Cardiac muscle cell (in vitro differentiated cells and primary cell): ENCODE measurements at regions not wholly inside any gene's neighbourhood (a gene's known extent, or its start where the extent isn't known, plus 50 kb on each side); places are given as distances from the start of the nearest gene placed in this dataset.

Source experiments
- DNase-seq, 2 donors: peaks; one replicate each; pipeline versions ENCODE4 v3.0.0 to v3.0.0-alpha.2; 2010 to 2017; ENCODE audit warnings: low read depth in 1 of 2, low spot score in 1 of 2
- H3K27ac ChIP-seq: fragments of 200-600 bp; sonication (generic); 2 replicates; pipeline ENCODE4 v1.5.1; 2016
- H3K27me3 ChIP-seq: fragments of 200-600 bp; sonication (generic); 2 replicates; pipeline ENCODE4 v1.6.0; 2016; ENCODE audit warnings: control low read depth
- H3K36me3 ChIP-seq: fragments of 200-600 bp; sonication (generic); 2 replicates; pipeline ENCODE4 v1.5.1; 2016; ENCODE audit warnings: control low read depth
- H3K4me1 ChIP-seq: fragments of 200-600 bp; sonication (generic); 2 replicates; pipeline ENCODE4 v1.8.1; 2017; ENCODE audit warnings: low read depth, mild to moderate bottlenecking, mixed run types
- H3K4me3 ChIP-seq: fragments of 200-600 bp; sonication (generic); 2 replicates; pipeline ENCODE4 v1.5.1; 2016; ENCODE audit warnings: mild to moderate bottlenecking
- H3K9me3 ChIP-seq: fragments of 200-600 bp; sonication (generic); 2 replicates; pipeline ENCODE4 v1.5.1; 2017; ENCODE audit warnings: low read depth, mild to moderate bottlenecking, control low read depth
- TF ChIP-seq, protein P1 (sequence below): IDR thresholded peaks from 2 replicates; pipeline ENCODE4 v1.5.1; 2012; ENCODE audit warnings: low read depth, mild to moderate bottlenecking, low read length

DNA sequence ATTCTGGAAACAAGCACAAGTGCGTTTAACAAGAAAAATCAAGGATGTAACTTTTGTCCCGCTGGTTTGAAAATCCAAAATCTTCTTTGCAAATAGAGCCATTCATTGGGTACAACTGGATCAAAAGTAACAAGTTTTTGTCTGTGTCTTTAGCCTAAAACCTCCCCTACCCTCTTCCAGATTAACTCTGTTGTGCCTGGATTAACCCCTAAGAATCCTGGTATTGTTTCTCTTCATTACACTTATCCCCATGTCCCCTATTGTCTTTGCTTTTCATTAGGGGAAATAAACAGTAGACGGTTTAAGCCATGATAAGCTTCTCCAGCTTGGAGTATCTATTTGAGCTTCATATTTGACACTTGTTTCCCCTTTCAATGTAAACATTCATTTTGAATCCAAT is 242.1 kb upstream of the ARGLU1 start:
- Histone ChIP-seq H3K27me3 (no peaks in the 10 kb centered on the region), H3K36me3 (no peaks in the 10 kb centered on the region), H3K4me1 (no peaks in the 10 kb centered on the region), H3K27ac (no peak overlapping the region), H3K4me3 (no peak overlapping the region), H3K9me3 (no peaks in the 10 kb centered on the region)
- TF ChIP-seq, protein P1, sequence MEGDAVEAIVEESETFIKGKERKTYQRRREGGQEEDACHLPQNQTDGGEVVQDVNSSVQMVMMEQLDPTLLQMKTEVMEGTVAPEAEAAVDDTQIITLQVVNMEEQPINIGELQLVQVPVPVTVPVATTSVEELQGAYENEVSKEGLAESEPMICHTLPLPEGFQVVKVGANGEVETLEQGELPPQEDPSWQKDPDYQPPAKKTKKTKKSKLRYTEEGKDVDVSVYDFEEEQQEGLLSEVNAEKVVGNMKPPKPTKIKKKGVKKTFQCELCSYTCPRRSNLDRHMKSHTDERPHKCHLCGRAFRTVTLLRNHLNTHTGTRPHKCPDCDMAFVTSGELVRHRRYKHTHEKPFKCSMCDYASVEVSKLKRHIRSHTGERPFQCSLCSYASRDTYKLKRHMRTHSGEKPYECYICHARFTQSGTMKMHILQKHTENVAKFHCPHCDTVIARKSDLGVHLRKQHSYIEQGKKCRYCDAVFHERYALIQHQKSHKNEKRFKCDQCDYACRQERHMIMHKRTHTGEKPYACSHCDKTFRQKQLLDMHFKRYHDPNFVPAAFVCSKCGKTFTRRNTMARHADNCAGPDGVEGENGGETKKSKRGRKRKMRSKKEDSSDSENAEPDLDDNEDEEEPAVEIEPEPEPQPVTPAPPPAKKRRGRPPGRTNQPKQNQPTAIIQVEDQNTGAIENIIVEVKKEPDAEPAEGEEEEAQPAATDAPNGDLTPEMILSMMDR, result no peak
- DNase-seq, result no peak

GRCh38 chr13:106804991-106805390 is 237.1 kb upstream of the ARGLU1 start:
- Histone ChIP-seq H3K4me3 (no peak overlapping the region), H3K4me1 (no peaks in the 10 kb centered on the region), H3K27me3 (no peaks in the 10 kb centered on the region), H3K27ac (no peak overlapping the region), H3K36me3 (no peaks in the 10 kb centered on the region), H3K9me3 (no peaks in the 10 kb centered on the region)
- TF ChIP-seq, protein P1, result no peak
- no peak for DNase-seq

- Histone ChIP-seq H3K9me3 (no peaks in the 10 kb centered on the region), H3K27ac (no peak overlapping the region), H3K27me3 (no peaks in the 10 kb centered on the region), H3K36me3 (no peaks in the 10 kb centered on the region), H3K4me1 (no peaks in the 10 kb centered on the region), H3K4me3 (no peak overlapping the region)
- TF ChIP-seq, protein P1, result no peak
- no peak for DNase-seq
Observed at GRCh38 chr13:106802917-106803316, 235.0 kb upstream of the ARGLU1 start.

DNA sequence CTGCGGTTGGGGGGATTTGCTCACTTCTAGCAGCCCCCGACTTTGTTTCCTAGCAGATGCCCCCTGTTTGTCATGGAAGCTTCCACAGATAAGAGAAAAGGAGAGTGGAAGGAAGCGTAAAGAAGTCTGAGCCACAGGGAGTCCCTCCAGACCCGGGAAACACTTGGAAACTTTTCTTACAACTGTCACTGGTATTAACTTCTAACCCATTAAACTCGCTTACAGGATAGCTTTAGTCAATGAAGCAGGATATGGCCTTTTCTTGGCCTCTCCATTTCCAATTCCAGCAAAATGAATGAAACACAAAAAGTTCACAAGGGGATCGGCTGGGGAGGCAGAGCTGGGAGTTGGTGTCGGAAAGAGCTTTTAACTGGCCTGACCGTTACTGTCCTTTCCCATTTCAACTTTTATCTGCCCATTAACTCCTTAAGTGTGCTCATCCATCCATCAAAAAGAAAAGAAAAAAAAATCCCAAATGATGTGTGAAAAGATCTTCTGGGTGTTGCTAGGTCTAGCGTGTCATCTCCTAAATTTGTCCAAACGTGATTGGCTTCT is 231.9 kb upstream of the ARGLU1 start:
- H3K27me3 ChIP-seq, result peaks cover 15% of the 10 kb centered on the region
- no peak overlapping the region for H3K4me3 ChIP-seq
- no peak for DNase-seq
- H3K9me3 ChIP-seq, result no peaks in the 10 kb centered on the region
- no peak overlapping the region for H3K27ac ChIP-seq
- no peaks in the 10 kb centered on the region for H3K36me3 ChIP-seq
- no peaks in the 10 kb centered on the region for H3K4me1 ChIP-seq
- TF ChIP-seq, protein P1, result no peak

DNA sequence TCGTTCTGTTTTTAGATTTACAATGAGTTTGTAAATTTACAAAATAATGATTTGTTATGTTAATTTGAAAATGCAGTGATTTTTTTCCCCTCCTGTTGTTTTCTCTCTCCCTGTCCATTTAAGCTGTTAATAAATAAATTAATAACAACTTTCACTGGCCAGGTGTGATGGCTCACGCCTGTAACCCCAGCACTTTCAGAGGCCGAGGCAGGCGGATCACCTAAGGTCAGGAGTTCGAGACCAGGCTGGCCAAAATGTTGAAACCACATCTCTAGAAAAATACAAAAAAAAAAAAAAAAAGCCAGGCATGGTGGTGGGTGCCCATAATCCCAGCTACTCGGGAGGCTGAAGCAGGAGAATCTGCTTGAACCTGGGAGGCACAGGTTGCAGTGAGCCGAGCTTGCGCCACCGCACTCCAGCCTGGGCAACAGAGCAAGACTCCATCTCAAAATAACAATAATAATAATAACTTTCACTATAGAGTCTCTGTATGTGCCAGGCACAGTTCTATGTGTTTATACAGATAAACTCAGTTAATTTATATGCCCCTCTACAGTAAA is 229.2 kb upstream of the ARGLU1 start:
- Histone ChIP-seq H3K36me3 (no peaks in the 10 kb centered on the region), H3K27me3 (peaks cover 15% of the 10 kb centered on the region), H3K4me3 (no peak overlapping the region), H3K9me3 (no peaks in the 10 kb centered on the region), H3K27ac (no peak overlapping the region), H3K4me1 (no peaks in the 10 kb centered on the region)
- TF ChIP-seq, protein P1, result no peak
- DNase-seq, result no peak
